B cell (primary cell): ENCODE measurements at regions not wholly inside any gene's neighbourhood (a gene's known extent, or its start where the extent isn't known, plus 50 kb on each side); places are given as distances from the start of the nearest gene placed in this dataset.

Experiments used
- ATAC-seq: fragments of 200-7000 bp; cut with Tn5 transposase; one replicate; pipeline ENCODE4 v1.10.0; 2021; ENCODE audit warnings: low read depth, mild to moderate bottlenecking, moderate number of reproducible peaks, moderate library complexity
- CTCF ChIA-PET: fragments of 350-600 bp; sonication (Branson Sonifier 250); formaldehyde crosslinking; loops from one replicate; lab custom pipeline; 2021; ENCODE audit warnings: antibody characterized with exemption, inconsistent platforms; lab: Charles Lee
- POLR2A ChIA-PET: fragments of 350-600 bp; sonication (Branson Sonifier 250); formaldehyde crosslinking; loops from one replicate; lab custom pipeline; 2021; ENCODE audit warnings: antibody characterized with exemption; lab: Charles Lee
- DNase-seq: peaks from one replicate; pipeline ENCODE4 v3.0.0; 2013
- H2AFZ ChIP-seq: 2 replicates; pipeline ENCODE4 v1.6.1; 2012; ENCODE audit warnings: mild to moderate bottlenecking, low read depth, low read length; ENCODE audit not compliant: insufficient read depth, poor library complexity, severe bottlenecking
- H3K27ac ChIP-seq, 2 donors: 1 replicate in 1 of 2; 2 replicates in 1 of 2; pipeline ENCODE4 v1.5.1; 2012 to 2013; ENCODE audit warnings: low read length in 2 of 2, mild to moderate bottlenecking in 2 of 2, moderate library complexity in 1 of 2
- H3K27me3 ChIP-seq, 4 experiments: fragments of 200-600 bp in 1 of 4; sonication (generic) in 1 of 4; replicated peaks in 1 of 4; 1 replicate in 2 of 4; 2 replicates in 2 of 4; pipeline versions ENCODE4 v1.6.1 to v1.7.0; 2013 to 2016; ENCODE audit warnings: low read length in 3 of 4, mild to moderate bottlenecking in 2 of 4, mixed read lengths in 1 of 4, moderate library complexity in 1 of 4; ENCODE audit not compliant: insufficient read depth in 4 of 4, control insufficient read depth in 3 of 4; ENCODE audit errors: control extremely low read depth in 1 of 4
- H3K36me3 ChIP-seq, 2 experiments: replicated peaks in 1 of 2; 1 replicate in 1 of 2; 2 replicates in 1 of 2; pipeline versions ENCODE4 v1.6.1 to v1.7.1; 2013; ENCODE audit warnings: low read length in 1 of 2; ENCODE audit not compliant: insufficient read depth in 2 of 2, control insufficient read depth in 1 of 2; ENCODE audit errors: control extremely low read depth in 1 of 2, extremely low read depth in 1 of 2
- H3K4me1 ChIP-seq, 2 donors: fragments of 200-600 bp in 1 of 2; sonication (generic) in 1 of 2; 1 replicate in 1 of 2; 2 replicates in 1 of 2; pipeline versions ENCODE4 v1.5.1 to v1.6.1; 2013 to 2017; ENCODE audit warnings: low read length in 2 of 2; ENCODE audit not compliant: control insufficient read depth in 2 of 2, insufficient read depth in 2 of 2
- H3K4me2 ChIP-seq: replicated peaks from 2 replicates; pipeline ENCODE3; 2012; ENCODE audit warnings: mild to moderate bottlenecking, low read depth, low read length; ENCODE audit not compliant: poor library complexity, severe bottlenecking
- H3K4me3 ChIP-seq, 5 experiments: fragments of 200-600 bp in 1 of 5; sonication (generic) in 1 of 5; 1 replicate in 3 of 5; 2 replicates in 2 of 5; pipeline versions ENCODE4 v1.5.1 to v1.7.0; 2011 to 2016; ENCODE audit warnings: low read length in 4 of 5, mild to moderate bottlenecking in 4 of 5, low read depth in 2 of 5, control low read depth in 1 of 5, moderate library complexity in 1 of 5; ENCODE audit not compliant: insufficient read depth in 1 of 5; ENCODE audit errors: control extremely low read depth in 1 of 5, extremely low read depth in 1 of 5
- H3K79me2 ChIP-seq: fragments of 200-600 bp; sonication (generic); one replicate; pipeline ENCODE4 v1.6.0; 2016; ENCODE audit warnings: low read length; ENCODE audit not compliant: control insufficient read depth, insufficient read depth
- H3K9ac ChIP-seq: fragments of 200-600 bp; sonication (generic); 2 replicates; pipeline ENCODE4 v1.6.1; 2017; ENCODE audit warnings: mild to moderate bottlenecking, low read length, moderate library complexity
- H3K9me3 ChIP-seq, 3 donors: one replicate each; pipeline versions ENCODE4 v1.6.1 to v1.7.1; 2013; ENCODE audit warnings: low read length in 2 of 3; ENCODE audit not compliant: control insufficient read depth in 2 of 3, insufficient read depth in 1 of 3; ENCODE audit errors: control extremely low read depth in 1 of 3
- H4K20me1 ChIP-seq: 2 replicates; pipeline ENCODE4 v1.6.0; 2012; ENCODE audit warnings: mild to moderate bottlenecking, low read length; ENCODE audit not compliant: insufficient read depth, control insufficient read depth, poor library complexity, severe bottlenecking
- H3K27ac Mint-ChIP-seq: one replicate; pipeline ENCODE4 v1.8.0; 2021; ENCODE audit warnings: mixed read lengths
- H3K27me3 Mint-ChIP-seq: one replicate; pipeline ENCODE4 v1.8.0; 2021; ENCODE audit warnings: mixed read lengths
- H3K4me1 Mint-ChIP-seq: one replicate; pipeline ENCODE4 v1.8.0; 2021; ENCODE audit warnings: mixed read lengths
- H3K4me3 Mint-ChIP-seq: one replicate; pipeline ENCODE4 v1.8.0; 2021; ENCODE audit warnings: mixed read lengths
- H3K9me3 Mint-ChIP-seq: one replicate; pipeline ENCODE4 v1.8.0; 2022; ENCODE audit warnings: mixed read lengths; ENCODE audit not compliant: insufficient read depth
- EZH2 ChIP-seq: IDR thresholded peaks from 2 replicates; pipeline ENCODE4 v1.6.1; 2012; ENCODE audit warnings: borderline replicate concordance, low read depth, mild to moderate bottlenecking, moderate library complexity, low read length; ENCODE audit not compliant: insufficient read depth, poor library complexity, severe bottlenecking
- WGBS: methylation state at CpG from one replicate; pipeline ENCODE4 v1.1.5; 2013; ENCODE audit warnings: missing lambda C conversion rate; ENCODE audit not compliant: insufficient coverage; 5-methylcytosine and 5-hydroxymethylcytosine counted together
- intact Hi-C: fragments of 100-400 bp; cut with micrococcal nuclease; formaldehyde crosslinking; loops from one replicate; pipeline ENCODE4 v1.10.0; 2022
- TF ChIP-seq, protein P1 (sequence below): fragments of 200-600 bp; IDR thresholded peaks from one replicate; pipeline ENCODE4 v1.8.0; 2022; ENCODE audit warnings: antibody characterized with exemption, mild to moderate bottlenecking

DNA sequence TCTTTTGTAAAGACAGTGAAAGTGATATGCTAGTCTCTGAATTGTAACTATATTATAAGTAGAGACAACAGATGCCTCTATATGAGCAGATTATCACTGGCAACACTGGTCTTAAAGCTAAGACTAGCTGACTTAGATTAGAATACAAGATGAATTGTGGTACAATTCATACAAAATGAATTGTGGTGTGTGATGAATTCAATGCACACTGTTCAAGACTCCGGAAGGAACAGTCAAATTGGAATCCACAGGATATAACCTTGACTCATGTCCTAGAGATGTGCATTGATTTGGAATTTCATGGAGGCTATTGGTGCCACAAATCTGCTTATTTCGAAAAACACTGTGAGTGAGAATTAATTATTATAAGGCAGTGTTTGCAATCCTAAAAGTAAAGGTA lies 701.8 kb downstream of the PCDH7 start:
- no peaks in the 10 kb centered on the region for H3K9me3 Mint-ChIP-seq
- H3K27me3 Mint-ChIP-seq: no peaks in the 10 kb centered on the region
- no peak overlapping the region for H3K4me3 ChIP-seq
- no peak overlapping the region for H3K27ac ChIP-seq
- H3K4me1 Mint-ChIP-seq: no peaks in the 10 kb centered on the region
- no peak for DNase-seq
- H3K9me3 ChIP-seq: no peaks in the 10 kb centered on the region
- intact Hi-C loops: no loop called here
- H3K79me2 ChIP-seq: no peaks in the 10 kb centered on the region
- ChIA-PET CTCF (no interaction called here), POLR2A (no interaction called here)
- no peak for ATAC-seq
- no peaks in the 10 kb centered on the region for H3K27me3 ChIP-seq
- no peak overlapping the region for H3K4me2 ChIP-seq
- no peaks in the 10 kb centered on the region for H4K20me1 ChIP-seq
- no peak overlapping the region for H3K4me3 Mint-ChIP-seq
- no peaks in the 10 kb centered on the region for H3K36me3 ChIP-seq
- TF ChIP-seq, protein P1, sequence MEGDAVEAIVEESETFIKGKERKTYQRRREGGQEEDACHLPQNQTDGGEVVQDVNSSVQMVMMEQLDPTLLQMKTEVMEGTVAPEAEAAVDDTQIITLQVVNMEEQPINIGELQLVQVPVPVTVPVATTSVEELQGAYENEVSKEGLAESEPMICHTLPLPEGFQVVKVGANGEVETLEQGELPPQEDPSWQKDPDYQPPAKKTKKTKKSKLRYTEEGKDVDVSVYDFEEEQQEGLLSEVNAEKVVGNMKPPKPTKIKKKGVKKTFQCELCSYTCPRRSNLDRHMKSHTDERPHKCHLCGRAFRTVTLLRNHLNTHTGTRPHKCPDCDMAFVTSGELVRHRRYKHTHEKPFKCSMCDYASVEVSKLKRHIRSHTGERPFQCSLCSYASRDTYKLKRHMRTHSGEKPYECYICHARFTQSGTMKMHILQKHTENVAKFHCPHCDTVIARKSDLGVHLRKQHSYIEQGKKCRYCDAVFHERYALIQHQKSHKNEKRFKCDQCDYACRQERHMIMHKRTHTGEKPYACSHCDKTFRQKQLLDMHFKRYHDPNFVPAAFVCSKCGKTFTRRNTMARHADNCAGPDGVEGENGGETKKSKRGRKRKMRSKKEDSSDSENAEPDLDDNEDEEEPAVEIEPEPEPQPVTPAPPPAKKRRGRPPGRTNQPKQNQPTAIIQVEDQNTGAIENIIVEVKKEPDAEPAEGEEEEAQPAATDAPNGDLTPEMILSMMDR: no peak
- TF ChIP-seq EZH2: no peak
- no peaks in the 10 kb centered on the region for H3K4me1 ChIP-seq
- H3K27ac Mint-ChIP-seq: no peak overlapping the region
- WGBS: 100% methylated on average over 1 of the region's 2 CpGs
- H2AFZ ChIP-seq: no peak overlapping the region
- H3K9ac ChIP-seq: no peak overlapping the region

DNA sequence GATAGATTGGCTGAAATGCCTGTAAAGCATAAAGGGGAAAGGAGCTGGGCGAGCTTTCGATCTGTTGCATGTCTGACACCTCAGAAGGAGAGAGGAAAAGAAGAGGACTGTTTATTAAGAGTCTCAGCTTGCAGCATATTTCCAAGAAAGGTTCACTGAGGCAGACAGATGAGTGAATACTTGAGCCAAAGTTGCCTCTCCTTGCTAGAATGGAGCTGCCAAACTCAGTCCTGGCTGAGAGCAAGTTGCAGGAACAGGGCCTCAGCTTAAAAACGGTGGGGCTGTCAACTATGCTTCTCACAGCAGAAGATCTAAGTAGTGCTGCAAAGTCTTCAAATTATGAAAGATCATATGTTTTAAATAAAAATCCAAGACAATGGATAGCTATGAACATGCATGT lies 707.5 kb downstream of the PCDH7 start:
- H3K27me3 ChIP-seq: no peaks in the 10 kb centered on the region
- Mint-ChIP-seq H3K9me3 (no peaks in the 10 kb centered on the region), H3K27ac (no peak overlapping the region), H3K27me3 (no peaks in the 10 kb centered on the region), H3K4me1 (no peaks in the 10 kb centered on the region), H3K4me3 (no peak overlapping the region)
- no peak overlapping the region for H3K27ac ChIP-seq
- H3K9ac ChIP-seq: no peak overlapping the region
- ChIA-PET CTCF (no interaction called here), POLR2A (no interaction called here)
- H3K4me3 ChIP-seq: no peak overlapping the region
- no peak for TF ChIP-seq EZH2
- TF ChIP-seq, protein P1: no peak
- H3K9me3 ChIP-seq: no peaks in the 10 kb centered on the region
- ATAC-seq: no peak
- H3K4me1 ChIP-seq: no peaks in the 10 kb centered on the region
- no peaks in the 10 kb centered on the region for H3K36me3 ChIP-seq
- DNase-seq: no peak
- intact Hi-C loops: no loop called here
- H4K20me1 ChIP-seq: no peaks in the 10 kb centered on the region
- no peaks in the 10 kb centered on the region for H3K79me2 ChIP-seq
- 85% methylated on average over 3 of the region's 3 CpGs for WGBS
- H2AFZ ChIP-seq: no peak overlapping the region
- H3K4me2 ChIP-seq: no peak overlapping the region
